OCI-M2 (cell line): ENCODE measurements at regions not wholly inside any gene's neighbourhood (a gene's known extent, or its start where the extent isn't known, plus 50 kb on each side); places are given as distances from the start of the nearest gene placed in this dataset.
"Not testable (repeated sequence)": the region's sequence is repeated elsewhere in the genome, so short reads cannot be mapped to it uniquely, and the experiment has no call there.

Source experiments
- DNase-seq: peaks from one replicate; lab custom pipeline; 2025; ENCODE audit not compliant: unreplicated experiment; lab: John Stamatoyannopoulos, UW

- DNase-seq, result no peak
Observed at GRCh38 chr12:87585882-87586557, 443.2 kb downstream of the C12orf50 start.

GRCh38 chr12:87579091-87579490 lies 450.1 kb downstream of the C12orf50 start:
- not testable (repeated sequence) for DNase-seq

- no peak for DNase-seq
Observed at GRCh38 chr12:87575906-87576305, 453.3 kb downstream of the C12orf50 start.

- not testable (repeated sequence) for DNase-seq
Observed at GRCh38 chr12:87566918-87567317, 462.3 kb downstream of the C12orf50 start.

- DNase-seq, result no peak
Observed at GRCh38 chr12:87556985-87557384, 472.2 kb downstream of the C12orf50 start.

- DNase-seq, result not testable (repeated sequence)
Observed at GRCh38 chr12:87531213-87531612, 498.0 kb downstream of the C12orf50 start.

- no peak for DNase-seq
Observed at GRCh38 chr12:87529413-87529812, 499.8 kb downstream of the C12orf50 start.

GRCh38 chr12:87520968-87521367 lies 508.2 kb downstream of the C12orf50 start:
- no peak for DNase-seq

- no peak for DNase-seq
Observed at GRCh38 chr12:87518481-87518880, 510.7 kb downstream of the C12orf50 start.

- no peak for DNase-seq
Observed at GRCh38 chr12:87518036-87518435, 511.2 kb downstream of the C12orf50 start.

GRCh38 chr12:87513536-87514280 lies 515.5 kb downstream of the C12orf50 start:
- no peak for DNase-seq

- no peak for DNase-seq
Observed at GRCh38 chr12:87511371-87511770, 517.8 kb downstream of the C12orf50 start.

- DNase-seq, result no peak
Observed at GRCh38 chr12:87509237-87509820, 519.9 kb downstream of the C12orf50 start.

GRCh38 chr12:87491598-87491997 lies 537.6 kb downstream of the C12orf50 start:
- no peak for DNase-seq

- DNase-seq, result no peak
Observed at GRCh38 chr12:87491089-87491488, 538.1 kb downstream of the C12orf50 start.

GRCh38 chr12:87469295-87469694 lies 559.9 kb downstream of the C12orf50 start:
- DNase-seq, result no peak

GRCh38 chr12:87467936-87468335 lies 561.3 kb downstream of the C12orf50 start:
- DNase-seq, result no peak

- DNase-seq, result no peak
Observed at GRCh38 chr12:87464565-87464964, 564.6 kb downstream of the C12orf50 start.

- DNase-seq, result no peak
Observed at GRCh38 chr12:87444039-87444438, 585.2 kb downstream of the C12orf50 start.

- no peak for DNase-seq
Observed at GRCh38 chr12:87441511-87441910, 587.7 kb downstream of the C12orf50 start.

- DNase-seq, result no peak
Observed at GRCh38 chr12:87439990-87440827, 589.0 kb downstream of the C12orf50 start.
